PFSK-1 (cell line): ENCODE measurements at regions not wholly inside any gene's neighbourhood (a gene's known extent, or its start where the extent isn't known, plus 50 kb on each side); places are given as distances from the start of the nearest gene placed in this dataset.

ENCODE experiments used
- POLR2AphosphoS5 ChIP-seq: IDR thresholded peaks from 2 replicates; pipeline ENCODE4 v1.6.1; 2012; ENCODE audit warnings: low read depth, mild to moderate bottlenecking, control low read depth, low read length, moderate library complexity
- SIN3A ChIP-seq: IDR thresholded peaks from 2 replicates; pipeline ENCODE4 v1.6.1; 2012; ENCODE audit warnings: mild to moderate bottlenecking, low read length, moderate library complexity, borderline replicate concordance; ENCODE audit not compliant: insufficient read depth
- TF ChIP-seq, protein P1 (sequence below), 2 experiments: IDR thresholded peaks; 2 replicates each; pipeline versions ENCODE4 v1.6.1 to v1.8.0; 2011 to 2012; ENCODE audit warnings: low read depth in 2 of 2, low read length in 2 of 2, control low read depth in 1 of 2, inconsistent platforms in 1 of 2, mild to moderate bottlenecking in 1 of 2, moderate library complexity in 1 of 2; ENCODE audit not compliant: insufficient read depth in 1 of 2

- TF ChIP-seq, protein P1, sequence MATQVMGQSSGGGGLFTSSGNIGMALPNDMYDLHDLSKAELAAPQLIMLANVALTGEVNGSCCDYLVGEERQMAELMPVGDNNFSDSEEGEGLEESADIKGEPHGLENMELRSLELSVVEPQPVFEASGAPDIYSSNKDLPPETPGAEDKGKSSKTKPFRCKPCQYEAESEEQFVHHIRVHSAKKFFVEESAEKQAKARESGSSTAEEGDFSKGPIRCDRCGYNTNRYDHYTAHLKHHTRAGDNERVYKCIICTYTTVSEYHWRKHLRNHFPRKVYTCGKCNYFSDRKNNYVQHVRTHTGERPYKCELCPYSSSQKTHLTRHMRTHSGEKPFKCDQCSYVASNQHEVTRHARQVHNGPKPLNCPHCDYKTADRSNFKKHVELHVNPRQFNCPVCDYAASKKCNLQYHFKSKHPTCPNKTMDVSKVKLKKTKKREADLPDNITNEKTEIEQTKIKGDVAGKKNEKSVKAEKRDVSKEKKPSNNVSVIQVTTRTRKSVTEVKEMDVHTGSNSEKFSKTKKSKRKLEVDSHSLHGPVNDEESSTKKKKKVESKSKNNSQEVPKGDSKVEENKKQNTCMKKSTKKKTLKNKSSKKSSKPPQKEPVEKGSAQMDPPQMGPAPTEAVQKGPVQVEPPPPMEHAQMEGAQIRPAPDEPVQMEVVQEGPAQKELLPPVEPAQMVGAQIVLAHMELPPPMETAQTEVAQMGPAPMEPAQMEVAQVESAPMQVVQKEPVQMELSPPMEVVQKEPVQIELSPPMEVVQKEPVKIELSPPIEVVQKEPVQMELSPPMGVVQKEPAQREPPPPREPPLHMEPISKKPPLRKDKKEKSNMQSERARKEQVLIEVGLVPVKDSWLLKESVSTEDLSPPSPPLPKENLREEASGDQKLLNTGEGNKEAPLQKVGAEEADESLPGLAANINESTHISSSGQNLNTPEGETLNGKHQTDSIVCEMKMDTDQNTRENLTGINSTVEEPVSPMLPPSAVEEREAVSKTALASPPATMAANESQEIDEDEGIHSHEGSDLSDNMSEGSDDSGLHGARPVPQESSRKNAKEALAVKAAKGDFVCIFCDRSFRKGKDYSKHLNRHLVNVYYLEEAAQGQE (IDR thresholded peaks at IDR 0.05; ENCODE audit: insufficient read depth in 1 of 2, low read depth in 2 of 2, low read length in 2 of 2): no peak
- no peak for TF ChIP-seq POLR2AphosphoS5
- TF ChIP-seq SIN3A: no peak
Observed at GRCh38 chrX:39499996-39500395, 597.8 kb downstream of the BCOR start.
